Activated CD4-positive, alpha-beta T cell treated with anti-CD3 and anti-CD28 coated beads for 36 hours (primary cell): ENCODE measurements at regions not wholly inside any gene's neighbourhood (a gene's known extent, or its start where the extent isn't known, plus 50 kb on each side); places are given as distances from the start of the nearest gene placed in this dataset.
A peak's percentile ranks its signal among the peaks of the same experiment; 100 is the strongest.

ENCODE experiments used
- ATAC-seq: fragments of 200-7000 bp; cut with Tn5 transposase; one replicate; pipeline ENCODE4 v1.10.0; 2021; ENCODE audit warnings: mild to moderate bottlenecking, moderate library complexity
- CTCF ChIA-PET: fragments of 350-600 bp; sonication (Branson Sonifier 250); formaldehyde crosslinking; loops from one replicate; lab custom pipeline; 2021; ENCODE audit warnings: antibody characterized with exemption; lab: Charles Lee
- POLR2A ChIA-PET: fragments of 350-600 bp; sonication (Branson Sonifier 250); formaldehyde crosslinking; loops from one replicate; lab custom pipeline; 2021; ENCODE audit warnings: antibody characterized with exemption, inconsistent platforms; lab: Charles Lee
- DNase-seq: peaks from one replicate; pipeline ENCODE4 v3.0.0-alpha.2; 2020
- H3K27ac Mint-ChIP-seq: one replicate; pipeline ENCODE4 v1.8.0; 2021; ENCODE audit warnings: mixed read lengths
- H3K27me3 Mint-ChIP-seq: one replicate; pipeline ENCODE4 v1.8.0; 2021; ENCODE audit warnings: mixed read lengths
- H3K36me3 Mint-ChIP-seq: one replicate; pipeline ENCODE4 v1.8.0; 2021; ENCODE audit warnings: low read depth, mixed read lengths
- H3K4me1 Mint-ChIP-seq: one replicate; pipeline ENCODE4 v1.8.0; 2021; ENCODE audit warnings: mixed read lengths
- H3K4me3 Mint-ChIP-seq: one replicate; pipeline ENCODE4 v1.8.0; 2021; ENCODE audit warnings: mild to moderate bottlenecking, moderate library complexity, mixed read lengths
- H3K9me3 Mint-ChIP-seq: one replicate; pipeline ENCODE4 v1.8.0; 2021; ENCODE audit warnings: low read depth, mixed read lengths
- intact Hi-C, 2 experiments: fragments of 100-400 bp; cut with DNase I in 1 of 2; cut with micrococcal nuclease in 1 of 2; formaldehyde crosslinking; loops; one replicate each; pipeline versions ENCODE4 v1.14.2 to v1.15.1; 2022 to 2024; cut with DNase I, micrococcal nuclease

DNA sequence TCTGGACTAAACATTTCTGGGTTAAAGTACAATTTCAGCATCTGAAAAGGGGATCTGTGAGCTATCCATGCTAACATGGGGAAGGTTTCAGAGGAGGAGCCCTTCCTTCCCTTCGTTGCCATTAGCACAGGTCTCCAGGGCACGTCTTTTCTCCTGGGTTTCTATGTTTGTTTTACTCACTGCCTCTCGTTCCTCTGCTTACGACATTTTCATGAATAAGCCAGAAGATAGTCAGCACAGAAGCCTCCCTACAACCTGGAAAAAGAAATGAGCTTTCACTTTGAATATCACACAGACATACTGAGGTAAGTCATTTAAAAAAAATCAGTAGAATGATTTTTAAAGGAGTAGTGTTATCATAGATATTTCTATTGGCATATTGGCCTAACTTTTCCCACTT, 117.2 kb upstream of the KCNMB2 start:
- DNase-seq: no peak
- Mint-ChIP-seq H3K27me3 (peaks cover 4% of the 10 kb centered on the region), H3K4me1 (no peaks in the 10 kb centered on the region), H3K27ac (no peak overlapping the region), H3K4me3 (no peak overlapping the region), H3K36me3 (no peaks in the 10 kb centered on the region), H3K9me3 (no peaks in the 10 kb centered on the region)
- CTCF ChIA-PET: interaction anchor here (0.6 to 1.5 kb wide), 2 partner anchors 34 to 300 kb away, joined by 3 read pairs; no protein-coding TSS in a partner anchor
- intact Hi-C loops: no loop called here
- POLR2A ChIA-PET: no interaction called here
- peak; percentile 63 for ATAC-seq

DNA sequence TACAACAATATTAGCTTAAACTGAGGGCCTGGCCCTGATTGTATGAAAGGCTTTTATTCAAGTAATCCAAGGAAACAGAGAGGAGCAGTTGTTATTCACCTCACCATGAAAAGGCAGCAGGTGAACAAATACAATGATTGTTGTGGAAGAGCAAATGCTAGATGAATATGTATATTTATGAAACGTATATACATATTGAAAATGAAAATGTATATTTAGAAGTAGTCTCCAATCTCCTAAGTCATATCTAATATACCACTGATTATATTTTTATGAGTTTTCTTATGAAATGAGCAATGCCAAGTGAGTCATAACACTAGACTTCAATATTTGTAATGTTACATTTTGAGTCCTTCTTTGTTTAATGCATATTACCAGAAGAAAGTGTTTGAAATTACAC, 116.2 kb upstream of the KCNMB2 start:
- Mint-ChIP-seq H3K27ac (no peak overlapping the region), H3K4me1 (no peaks in the 10 kb centered on the region), H3K36me3 (no peaks in the 10 kb centered on the region), H3K9me3 (no peaks in the 10 kb centered on the region), H3K4me3 (no peak overlapping the region), H3K27me3 (peaks cover 4% of the 10 kb centered on the region)
- ATAC-seq (peak; percentile 53), DNase-seq (no peak)
- ChIA-PET CTCF (interaction anchor here (1.5 kb wide), 1 partner anchor 35 kb away, joined by 3 read pairs; no protein-coding TSS in a partner anchor), POLR2A (no interaction called here)
- intact Hi-C loops: no loop called here

GRCh38 chr3:178421069-178421468, 115.2 kb upstream of the KCNMB2 start:
- H3K27ac Mint-ChIP-seq: no peak overlapping the region
- DNase-seq (no peak), ATAC-seq (no peak)
- peaks cover 4% of the 10 kb centered on the region for H3K27me3 Mint-ChIP-seq
- no peaks in the 10 kb centered on the region for H3K36me3 Mint-ChIP-seq
- ChIA-PET POLR2A (no interaction called here), CTCF (interaction anchor here (1.0 to 1.4 kb wide), 2 partner anchors 15 to 690 kb away, joined by 3 read pairs; no protein-coding TSS in a partner anchor)
- intact Hi-C loops: no loop called here
- H3K4me3 Mint-ChIP-seq: no peak overlapping the region
- no peaks in the 10 kb centered on the region for H3K9me3 Mint-ChIP-seq
- H3K4me1 Mint-ChIP-seq: no peaks in the 10 kb centered on the region

DNA sequence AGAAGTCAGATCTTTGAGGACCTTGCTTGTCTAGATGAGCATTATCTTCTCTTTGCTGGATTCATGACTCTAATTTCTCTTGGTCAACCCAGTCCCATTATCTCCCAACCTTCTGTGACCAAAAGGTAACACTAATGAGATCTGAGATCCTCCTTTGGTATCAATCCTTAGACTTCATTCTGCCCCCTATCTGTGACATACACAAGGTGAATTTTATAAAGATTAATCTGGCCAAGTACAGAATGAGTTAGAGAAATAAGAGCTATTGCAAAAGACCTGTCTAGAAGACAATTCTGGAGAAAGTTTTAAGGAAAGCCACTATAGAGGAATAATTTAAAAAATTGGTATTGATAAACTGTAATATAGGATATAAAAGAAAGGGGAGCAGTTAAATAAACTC, 113.8 kb upstream of the KCNMB2 start:
- ChIA-PET POLR2A (no interaction called here), CTCF (interaction anchor here (1.4 to 1.7 kb wide), 2 partner anchors 16 to 37 kb away, joined by 3 to 4 read pairs; no protein-coding TSS in a partner anchor)
- no peak overlapping the region for H3K4me3 Mint-ChIP-seq
- H3K27me3 Mint-ChIP-seq: peaks cover 7% of the 10 kb centered on the region
- DNase-seq: no peak
- no peak for ATAC-seq
- intact Hi-C loops: no loop called here
- no peaks in the 10 kb centered on the region for H3K9me3 Mint-ChIP-seq
- H3K27ac Mint-ChIP-seq: no peak overlapping the region
- no peaks in the 10 kb centered on the region for H3K36me3 Mint-ChIP-seq
- no peaks in the 10 kb centered on the region for H3K4me1 Mint-ChIP-seq

DNA sequence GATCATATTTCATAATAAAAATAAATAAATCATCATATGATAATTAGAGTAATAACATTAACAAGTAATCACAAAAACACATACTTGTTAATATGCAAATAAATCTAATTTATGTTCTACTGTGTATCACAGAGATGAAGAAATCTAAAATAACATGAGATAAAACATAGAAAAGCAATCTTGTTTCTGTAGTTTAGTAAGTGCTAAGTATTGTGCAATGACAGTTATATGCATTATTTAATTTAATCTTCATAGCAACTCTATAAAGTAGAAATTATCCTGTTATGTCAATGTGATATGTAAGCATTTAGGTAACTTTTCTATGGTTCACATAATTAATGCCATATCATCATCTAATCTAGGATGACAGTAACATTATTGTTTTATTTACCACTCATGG, 108.2 kb upstream of the KCNMB2 start:
- intact Hi-C loops: no loop called here
- no peak overlapping the region for H3K27ac Mint-ChIP-seq
- H3K36me3 Mint-ChIP-seq: no peaks in the 10 kb centered on the region
- no peaks in the 10 kb centered on the region for H3K9me3 Mint-ChIP-seq
- no peaks in the 10 kb centered on the region for H3K4me1 Mint-ChIP-seq
- H3K27me3 Mint-ChIP-seq: peaks cover 5% of the 10 kb centered on the region
- CTCF ChIA-PET: no interaction called here
- ATAC-seq: no peak
- H3K4me3 Mint-ChIP-seq: no peak overlapping the region
- DNase-seq: no peak
- POLR2A ChIA-PET: no interaction called here

DNA sequence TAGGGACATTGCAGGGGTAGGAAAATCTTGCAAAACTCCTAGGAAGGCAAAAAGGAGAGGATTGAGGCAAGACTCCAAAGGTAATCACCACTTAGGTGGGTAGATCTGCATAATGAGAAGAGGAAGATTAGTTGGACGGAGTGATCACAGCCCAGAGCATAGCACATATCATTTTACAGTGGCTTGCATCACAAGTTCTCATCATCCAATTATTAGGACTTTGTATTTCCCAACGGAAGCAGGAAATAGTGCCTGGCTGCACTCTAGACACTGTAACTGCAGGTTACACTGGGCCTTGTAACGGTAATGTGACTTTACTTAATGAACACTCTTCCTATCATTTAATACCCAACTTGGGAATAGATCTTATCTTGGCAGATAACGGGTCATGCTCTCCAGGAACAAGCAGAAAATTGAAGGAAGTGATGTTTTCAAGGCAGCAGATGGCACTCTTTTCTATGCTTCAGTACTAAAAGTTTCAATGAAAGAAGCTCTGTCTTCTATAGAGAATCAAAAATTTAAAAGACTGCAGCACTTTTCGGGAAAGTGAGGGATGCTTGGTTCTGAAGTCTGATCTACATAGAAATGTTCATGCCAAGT, 101.9 kb upstream of the KCNMB2 start:
- Mint-ChIP-seq H3K9me3 (no peaks in the 10 kb centered on the region), H3K27me3 (no peaks in the 10 kb centered on the region), H3K4me3 (no peak overlapping the region), H3K36me3 (no peaks in the 10 kb centered on the region), H3K4me1 (no peaks in the 10 kb centered on the region), H3K27ac (no peak overlapping the region)
- ChIA-PET CTCF (interaction anchor here (1.6 kb wide), 1 partner anchor 9 kb away, joined by 4 read pairs; no protein-coding TSS in a partner anchor), POLR2A (no interaction called here)
- ATAC-seq (no peak), DNase-seq (no peak)
- intact Hi-C loops: no loop called here

DNA sequence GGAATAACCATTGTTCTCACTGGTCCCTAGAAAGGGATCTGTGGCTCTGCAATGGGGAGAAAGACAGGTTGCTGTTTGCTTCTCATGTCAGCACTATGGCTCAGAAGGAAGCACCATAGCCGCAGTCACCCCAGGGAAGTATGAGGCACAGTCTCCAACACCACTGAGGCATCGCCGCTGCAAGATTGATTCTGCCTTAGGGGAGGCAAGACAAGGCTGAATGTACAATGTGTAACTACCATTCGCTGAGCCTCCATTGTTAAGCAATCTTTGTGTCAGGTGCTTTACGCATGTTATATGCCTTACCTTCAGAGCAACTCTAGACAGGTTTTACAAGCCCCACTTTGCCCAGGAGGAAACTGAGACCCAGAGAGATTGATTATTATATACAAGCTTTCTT, 100.7 kb upstream of the KCNMB2 start:
- DNase-seq (no peak), ATAC-seq (no peak)
- Mint-ChIP-seq H3K27me3 (no peaks in the 10 kb centered on the region), H3K4me3 (no peak overlapping the region), H3K27ac (no peak overlapping the region), H3K36me3 (no peaks in the 10 kb centered on the region), H3K9me3 (no peaks in the 10 kb centered on the region), H3K4me1 (no peaks in the 10 kb centered on the region)
- intact Hi-C loops: no loop called here
- CTCF ChIA-PET: interaction anchor here (0.7 to 1.8 kb wide), 4 partner anchors 8 to 50 kb away, joined by 3 to 6 read pairs (median 3); no protein-coding TSS in a partner anchor
- POLR2A ChIA-PET: interaction anchor here (0.6 kb wide), 1 partner anchor 1773 kb away, joined by 4 read pairs; no protein-coding TSS in a partner anchor

DNA sequence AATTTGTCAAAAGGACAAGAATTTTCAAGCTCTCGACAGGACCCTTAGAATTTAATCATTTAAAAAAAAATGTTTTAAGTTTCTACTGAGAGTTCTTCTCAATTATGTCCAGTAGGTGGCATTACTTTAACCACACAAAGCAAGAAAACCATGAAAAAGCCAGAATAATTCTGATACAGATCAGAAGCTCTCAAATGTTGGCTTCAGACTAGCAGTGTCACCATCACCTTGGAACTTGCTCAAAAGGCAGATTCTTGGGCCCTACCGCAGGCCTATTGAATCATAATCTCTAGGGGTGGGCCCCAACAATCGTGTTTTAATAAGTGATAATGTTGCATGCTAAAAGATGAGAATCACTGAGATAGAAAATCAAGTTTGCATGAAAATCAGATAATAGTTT, 99.5 kb upstream of the KCNMB2 start:
- Mint-ChIP-seq H3K36me3 (no peaks in the 10 kb centered on the region), H3K9me3 (no peaks in the 10 kb centered on the region), H3K27ac (no peak overlapping the region), H3K27me3 (no peaks in the 10 kb centered on the region), H3K4me1 (no peaks in the 10 kb centered on the region), H3K4me3 (no peak overlapping the region)
- intact Hi-C loops: loop anchor here (1.0 to 2.0 kb wide), 3 partner anchors 530 to 880 kb away; no protein-coding TSS in a partner anchor
- no peak for DNase-seq
- ChIA-PET CTCF (interaction anchor here (0.7 to 1.8 kb wide), 7 partner anchors 11 to 1981 kb away, joined by 3 to 6 read pairs (median 3); no protein-coding TSS in a partner anchor), POLR2A (no interaction called here)
- ATAC-seq: no peak

DNA sequence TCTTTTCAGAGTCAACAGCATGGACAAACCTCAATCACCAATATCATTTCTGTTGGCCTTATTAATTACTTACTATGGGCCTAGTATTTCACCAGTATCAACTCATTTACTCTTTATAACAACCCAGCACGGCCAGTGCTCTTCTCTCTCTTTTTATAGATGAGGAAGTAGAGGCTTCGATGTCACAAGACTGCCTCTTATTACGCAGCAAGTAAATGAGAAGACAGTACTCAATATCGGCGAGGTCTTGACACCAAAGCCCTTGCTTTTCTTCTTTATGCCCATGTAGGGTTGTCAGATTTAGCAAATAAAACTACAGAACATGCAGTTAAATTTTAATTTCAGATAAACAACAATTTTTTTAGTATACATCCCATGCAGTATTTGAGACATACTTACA, 99.0 kb upstream of the KCNMB2 start:
- H3K36me3 Mint-ChIP-seq: no peaks in the 10 kb centered on the region
- ATAC-seq (no peak), DNase-seq (no peak)
- no peak overlapping the region for H3K4me3 Mint-ChIP-seq
- H3K9me3 Mint-ChIP-seq: no peaks in the 10 kb centered on the region
- ChIA-PET CTCF (interaction anchor here (0.7 to 1.8 kb wide), 6 partner anchors 10 to 1981 kb away, joined by 3 to 6 read pairs (median 3); no protein-coding TSS in a partner anchor), POLR2A (no interaction called here)
- H3K4me1 Mint-ChIP-seq: no peaks in the 10 kb centered on the region
- intact Hi-C loops: loop anchor here (2.0 kb wide), 2 partner anchors 530 to 880 kb away; no protein-coding TSS in a partner anchor
- H3K27ac Mint-ChIP-seq: no peak overlapping the region
- no peaks in the 10 kb centered on the region for H3K27me3 Mint-ChIP-seq

- H3K36me3 Mint-ChIP-seq: no peaks in the 10 kb centered on the region
- ATAC-seq: no peak
- H3K4me1 Mint-ChIP-seq: no peaks in the 10 kb centered on the region
- intact Hi-C loops: no loop called here
- H3K27ac Mint-ChIP-seq: no peak overlapping the region
- H3K4me3 Mint-ChIP-seq: no peak overlapping the region
- DNase-seq: no peak
- H3K9me3 Mint-ChIP-seq: no peaks in the 10 kb centered on the region
- H3K27me3 Mint-ChIP-seq: no peaks in the 10 kb centered on the region
- CTCF ChIA-PET: no interaction called here
- POLR2A ChIA-PET: no interaction called here
These were observed 96.7 kb upstream of the KCNMB2 start for GRCh38 chr3:178439504-178439903.

DNA sequence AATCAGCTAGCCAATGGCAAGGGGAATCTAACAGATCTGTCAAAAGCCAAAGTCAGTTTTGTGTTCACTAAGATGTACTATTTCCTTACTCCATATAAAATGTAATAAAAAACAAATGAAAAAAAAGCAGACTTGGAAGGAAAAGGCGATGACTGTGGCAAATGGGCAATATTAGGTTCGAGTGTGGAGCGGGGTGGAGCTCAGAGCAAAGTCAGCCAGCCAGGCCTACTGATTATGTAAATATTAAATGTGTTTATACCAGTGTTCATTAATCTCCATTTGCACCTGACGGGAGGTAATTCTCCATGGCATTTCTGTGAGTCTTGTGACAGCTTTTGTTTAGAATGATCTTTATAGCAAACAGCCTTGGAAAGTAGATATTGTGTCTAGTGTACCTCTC, 96.2 kb upstream of the KCNMB2 start:
- ChIA-PET CTCF (no interaction called here), POLR2A (interaction anchor here (0.6 kb wide), 1 partner anchor 551 kb away, joined by 3 read pairs; no protein-coding TSS in a partner anchor)
- Mint-ChIP-seq H3K27me3 (no peaks in the 10 kb centered on the region), H3K27ac (no peak overlapping the region), H3K4me3 (no peak overlapping the region), H3K9me3 (no peaks in the 10 kb centered on the region), H3K36me3 (no peaks in the 10 kb centered on the region), H3K4me1 (no peaks in the 10 kb centered on the region)
- intact Hi-C loops: no loop called here
- no peak for DNase-seq
- ATAC-seq: no peak

DNA sequence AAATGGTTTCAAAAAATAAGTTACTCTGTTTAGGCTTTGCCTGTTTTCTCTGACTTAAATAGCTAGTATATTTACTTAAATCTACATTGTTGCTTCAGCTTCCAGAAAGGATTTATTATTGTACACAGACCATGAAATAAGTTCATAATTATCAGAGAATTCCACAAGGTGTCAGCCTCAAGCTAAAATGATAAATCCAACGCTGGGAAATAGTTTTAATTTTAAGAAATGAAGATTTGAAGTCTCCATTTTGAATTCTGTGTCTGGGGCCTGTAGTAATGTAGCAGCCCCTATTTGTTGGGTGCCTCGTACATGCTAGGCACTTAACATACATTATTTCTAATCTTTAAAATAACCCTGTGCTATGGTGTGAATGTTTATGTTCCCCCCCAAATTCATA, 92.6 kb upstream of the KCNMB2 start:
- ATAC-seq (no peak), DNase-seq (no peak)
- Mint-ChIP-seq H3K4me3 (no peak overlapping the region), H3K4me1 (no peaks in the 10 kb centered on the region), H3K36me3 (no peaks in the 10 kb centered on the region), H3K27ac (no peak overlapping the region), H3K9me3 (no peaks in the 10 kb centered on the region), H3K27me3 (no peaks in the 10 kb centered on the region)
- intact Hi-C loops: no loop called here
- ChIA-PET CTCF (no interaction called here), POLR2A (interaction anchor here (0.8 kb wide), 1 partner anchor 611 kb away, joined by 3 read pairs; no protein-coding TSS in a partner anchor)
